Skin epidermis (tissue), 12 donors: ENCODE measurements at regions not wholly inside any gene's neighbourhood (a gene's known extent, or its start where the extent isn't known, plus 50 kb on each side); places are given as distances from the start of the nearest gene placed in this dataset.

ENCODE experiments used
- H3K27ac ChIP-seq, 21 experiments: fragments of 200-600 bp; sonication (generic) in 11 of 21; one replicate each; pipeline ENCODE4 v1.5.0; 2020; ENCODE audit warnings: mild to moderate bottlenecking in 3 of 21, inconsistent platforms in 2 of 21, moderate library complexity in 2 of 21
- H3K4me3 ChIP-seq, 7 experiments: fragments of 200-600 bp; sonication (generic) in 2 of 7; one replicate each; pipeline ENCODE4 v1.5.0; 2020; ENCODE audit warnings: inconsistent platforms in 2 of 7, mild to moderate bottlenecking in 2 of 7, moderate library complexity in 1 of 7

DNA sequence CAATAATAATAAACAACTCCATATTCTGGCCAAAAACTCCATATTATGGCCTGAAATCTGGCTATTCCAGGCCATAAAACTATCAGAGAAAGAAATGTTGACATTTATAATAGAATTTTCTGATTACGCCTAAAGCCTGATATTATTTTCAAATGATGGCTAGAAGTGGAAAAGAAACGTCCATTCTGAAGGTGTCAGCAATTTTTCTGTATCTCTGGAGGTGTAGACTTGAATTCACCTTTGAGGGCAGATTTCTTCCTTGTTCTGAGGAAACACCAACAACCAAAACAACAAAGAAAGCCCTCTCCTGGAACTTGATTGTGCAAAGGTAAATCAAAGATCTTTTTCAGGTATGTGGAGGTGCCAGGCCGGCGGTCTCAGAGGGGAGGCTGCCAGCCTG is 390.7 kb downstream of the DMAC1 start:
- H3K4me3 ChIP-seq: no peak overlapping the region
- H3K27ac ChIP-seq: no peak overlapping the region

DNA sequence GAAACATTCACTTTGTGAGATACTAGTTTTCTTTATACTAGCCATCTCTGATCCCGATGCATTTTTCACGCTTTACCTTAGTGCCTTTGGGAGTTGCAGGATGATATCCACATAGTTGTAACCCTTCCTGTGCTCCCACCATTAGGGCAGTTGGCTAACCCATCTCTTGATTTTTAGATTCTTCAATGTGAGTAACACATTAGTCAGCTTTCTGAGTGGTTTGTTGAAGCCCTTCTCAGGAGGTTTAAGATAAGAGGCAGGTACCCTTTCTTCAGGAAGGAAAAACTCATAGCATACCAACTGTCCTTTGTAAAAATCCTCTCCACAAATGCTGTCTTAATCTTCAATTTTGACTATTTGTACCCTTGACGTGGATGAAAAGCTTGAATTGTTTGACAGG is 392.3 kb downstream of the DMAC1 start:
- no peak overlapping the region for H3K27ac ChIP-seq
- no peak overlapping the region for H3K4me3 ChIP-seq

DNA sequence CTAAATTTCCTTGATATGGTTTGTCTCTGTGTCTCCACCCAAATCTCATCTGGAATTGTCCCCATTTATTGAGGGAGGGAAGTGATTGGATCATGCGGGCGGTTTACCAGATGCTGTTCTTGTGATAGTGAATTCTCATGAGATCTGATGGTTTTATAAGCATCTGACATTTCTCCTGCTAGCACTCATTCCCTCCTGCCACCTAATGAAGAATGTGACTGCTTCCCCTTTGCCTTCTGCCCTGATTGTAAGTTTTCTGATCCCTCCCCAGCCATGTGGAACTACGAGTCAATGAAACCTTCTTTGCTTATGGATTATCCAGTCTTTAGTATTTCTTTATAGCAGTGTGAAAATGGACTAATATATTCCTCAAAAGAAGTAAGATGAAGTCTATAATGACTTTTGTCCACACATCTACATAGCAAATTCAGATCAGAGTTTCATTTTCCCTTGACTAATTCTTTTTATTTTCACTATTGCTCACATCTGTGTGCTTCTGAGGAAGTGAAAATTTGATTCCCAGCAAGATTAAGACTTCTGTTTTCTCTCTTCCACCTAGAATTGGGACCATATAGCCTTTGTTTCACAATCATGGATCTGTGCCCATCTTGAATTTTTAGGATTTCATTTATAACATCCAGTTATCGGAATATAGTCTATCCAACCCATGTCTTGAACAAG is 393.5 kb downstream of the DMAC1 start:
- H3K4me3 ChIP-seq: no peak overlapping the region
- no peak overlapping the region for H3K27ac ChIP-seq

DNA sequence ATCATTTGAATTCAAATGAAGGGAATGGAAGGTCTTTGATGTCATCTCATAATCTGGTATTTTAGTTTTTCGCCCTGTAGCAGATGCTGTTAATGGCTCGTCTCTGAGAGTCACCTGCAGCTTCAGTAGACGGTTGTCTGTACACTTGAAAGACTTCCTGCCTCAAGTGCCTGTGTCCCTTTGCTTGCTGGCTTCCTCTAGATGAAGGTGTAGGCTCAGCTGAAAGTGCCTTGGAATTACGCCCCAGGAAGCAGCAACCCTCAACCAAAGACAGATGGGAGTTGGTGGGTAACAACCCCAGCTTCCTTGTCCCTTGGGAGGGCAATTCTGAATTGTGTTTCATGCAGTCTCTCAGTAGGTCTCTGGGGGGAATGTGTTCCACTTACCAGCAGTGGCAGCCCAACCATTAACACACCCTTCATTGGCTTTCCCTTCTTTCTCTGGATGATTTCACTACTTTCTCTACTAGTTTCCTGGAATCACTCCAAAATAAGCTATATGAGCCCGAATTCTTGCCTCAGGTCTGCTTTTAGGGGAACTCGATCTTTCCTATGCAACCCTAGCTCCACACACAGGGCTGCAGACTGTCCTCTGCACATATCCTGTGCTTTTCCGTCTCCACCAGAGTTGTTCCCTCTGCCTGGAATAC is 395.6 kb downstream of the DMAC1 start:
- Histone ChIP-seq H3K27ac (no peak overlapping the region), H3K4me3 (no peak overlapping the region)

DNA sequence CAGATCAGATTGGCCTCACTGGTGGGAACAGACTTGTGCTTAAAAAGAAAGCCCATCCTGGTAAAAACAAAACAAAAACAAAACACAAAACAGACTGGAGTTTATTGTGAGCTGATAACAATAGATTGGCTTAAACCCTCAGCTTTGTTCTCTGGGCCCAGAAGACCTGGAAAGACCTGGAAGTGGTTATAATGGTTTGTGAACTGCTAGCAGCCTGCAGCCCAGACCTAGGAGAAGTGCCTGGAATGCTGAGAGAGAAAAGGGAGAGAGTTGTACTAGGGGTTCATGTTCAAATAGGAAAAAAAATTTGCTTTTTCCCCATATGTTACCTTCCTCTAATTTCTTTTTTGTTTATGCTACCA is 396.6 kb downstream of the DMAC1 start:
- H3K27ac ChIP-seq: no peak overlapping the region
- no peak overlapping the region for H3K4me3 ChIP-seq

DNA sequence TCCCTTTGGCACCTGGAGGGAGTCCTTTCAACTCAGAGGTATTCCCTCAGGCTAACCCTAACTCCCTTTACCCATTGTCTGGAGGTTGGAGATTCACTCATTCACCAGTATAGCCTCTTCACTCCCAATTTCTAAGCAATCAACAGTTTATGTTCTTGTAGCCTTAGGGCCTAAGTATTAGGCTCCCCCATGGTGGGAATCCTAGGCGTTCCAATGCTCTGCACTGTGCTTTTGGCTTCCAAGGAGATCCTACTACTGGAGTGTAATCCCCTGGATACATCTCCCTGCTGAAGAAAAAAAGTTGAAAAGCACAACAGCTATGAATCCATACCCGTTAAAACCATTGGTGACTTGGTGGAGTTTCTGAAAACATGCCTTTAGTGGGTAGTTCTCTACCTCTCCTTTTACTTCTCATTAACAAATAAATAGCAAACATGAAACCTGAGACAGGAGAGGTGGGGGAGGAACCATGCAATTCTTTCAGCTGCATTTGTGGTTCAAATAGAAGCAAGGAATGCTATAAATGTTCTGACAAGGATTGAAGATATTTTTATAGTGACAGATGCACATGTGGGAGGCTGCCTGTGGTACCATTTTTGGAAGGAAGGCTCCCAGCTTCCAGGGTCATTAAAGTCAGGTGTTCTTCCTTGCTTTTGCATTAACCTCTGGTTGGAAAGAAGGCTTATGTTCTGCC is 397.1 kb downstream of the DMAC1 start:
- no peak overlapping the region for H3K27ac ChIP-seq
- H3K4me3 ChIP-seq: no peak overlapping the region

DNA sequence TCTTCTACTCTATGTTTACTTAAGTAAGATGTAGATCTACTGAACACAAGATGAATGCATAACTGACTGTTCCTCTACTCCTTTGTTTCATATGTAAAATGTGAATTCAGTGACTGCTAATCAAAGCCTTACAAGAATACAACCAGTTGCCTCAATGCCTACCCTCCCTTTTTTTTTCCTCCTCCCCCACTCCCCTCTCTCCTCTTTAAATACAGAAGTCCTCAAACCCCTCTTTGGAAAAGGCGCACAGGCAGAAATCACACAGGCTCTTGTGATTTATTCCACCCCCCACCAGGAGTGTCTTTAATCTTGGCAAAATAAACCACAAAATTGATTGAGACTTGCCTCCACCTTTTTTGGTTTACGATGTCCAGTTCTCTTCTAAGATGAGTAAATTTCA is 398.5 kb downstream of the DMAC1 start:
- Histone ChIP-seq H3K27ac (no peak overlapping the region), H3K4me3 (no peak overlapping the region)

DNA sequence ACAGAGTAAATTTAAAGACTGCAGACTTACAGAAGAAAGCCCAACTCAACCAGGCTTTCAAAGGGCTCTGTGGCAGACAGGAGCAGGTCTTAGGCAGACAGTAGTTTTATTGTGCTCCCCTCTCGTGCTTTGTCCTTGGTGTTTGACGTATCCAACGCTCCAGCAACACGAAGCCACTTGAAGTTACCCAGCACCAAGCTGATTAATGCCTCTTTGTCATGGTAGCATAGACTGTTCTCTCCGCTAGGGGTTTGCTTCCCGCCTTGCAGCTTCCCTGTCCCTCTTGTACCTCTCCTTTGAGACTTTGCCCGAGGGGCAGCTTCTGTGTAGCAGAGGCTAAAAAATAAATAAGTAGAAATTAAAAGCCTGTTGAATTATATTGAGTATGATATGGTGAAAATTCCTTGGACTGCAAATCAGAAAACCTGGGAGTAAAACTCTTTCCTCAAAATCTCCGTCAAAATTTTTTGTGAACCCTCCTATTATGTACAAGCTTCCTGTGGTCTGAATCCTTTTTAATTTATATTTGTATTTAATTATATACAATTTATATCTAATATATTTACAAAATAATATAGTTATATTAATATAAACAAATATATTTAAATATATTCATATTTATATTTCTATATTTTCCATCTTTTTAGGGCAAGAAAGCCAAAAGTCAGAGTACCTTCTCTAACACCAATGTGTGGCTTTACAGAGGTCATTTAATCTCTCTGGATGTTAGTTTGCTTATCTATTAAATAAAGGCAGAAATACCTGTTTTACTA is 405.4 kb downstream of the DMAC1 start:
- no peak overlapping the region for H3K4me3 ChIP-seq
- no peak overlapping the region for H3K27ac ChIP-seq

DNA sequence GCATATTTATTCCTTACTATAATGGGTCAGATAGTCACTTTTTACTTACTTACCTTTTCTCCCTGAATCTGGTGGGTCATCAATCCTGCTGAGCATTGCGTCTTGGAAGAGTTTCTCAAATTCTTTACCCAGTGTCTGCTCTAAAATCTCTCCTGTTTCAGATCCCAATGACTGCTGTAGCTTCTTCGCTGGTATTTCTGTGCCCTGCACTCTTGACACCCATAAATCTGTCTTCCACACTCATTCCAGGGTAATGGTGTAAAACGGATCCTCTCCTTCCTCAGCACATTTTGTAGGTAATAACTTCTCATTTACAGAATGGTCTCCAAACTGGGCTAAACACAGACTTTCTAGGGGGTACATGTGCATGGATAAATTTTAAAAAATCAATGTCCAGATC is 407.4 kb downstream of the DMAC1 start:
- no peak overlapping the region for H3K4me3 ChIP-seq
- no peak overlapping the region for H3K27ac ChIP-seq

DNA sequence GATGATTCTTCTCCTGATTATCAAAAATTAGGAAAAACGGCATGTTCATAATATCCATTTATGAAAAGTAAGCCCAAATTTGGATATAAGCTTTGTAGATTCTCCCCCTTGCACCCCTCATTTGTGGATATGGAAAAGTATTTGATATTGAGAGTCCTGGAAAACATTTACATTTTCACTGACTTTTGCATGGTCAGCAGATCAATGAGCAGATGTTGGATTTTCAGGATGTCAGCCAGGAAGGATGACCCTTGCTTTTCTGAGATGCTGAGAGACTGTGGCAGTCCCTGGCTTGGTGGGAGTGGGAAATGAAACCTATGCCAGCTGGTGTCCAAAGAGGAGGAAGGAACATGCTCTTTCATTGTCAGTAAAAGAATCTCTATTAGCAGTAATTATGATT is 410.8 kb downstream of the DMAC1 start:
- Histone ChIP-seq H3K4me3 (no peak overlapping the region), H3K27ac (no peak overlapping the region)

DNA sequence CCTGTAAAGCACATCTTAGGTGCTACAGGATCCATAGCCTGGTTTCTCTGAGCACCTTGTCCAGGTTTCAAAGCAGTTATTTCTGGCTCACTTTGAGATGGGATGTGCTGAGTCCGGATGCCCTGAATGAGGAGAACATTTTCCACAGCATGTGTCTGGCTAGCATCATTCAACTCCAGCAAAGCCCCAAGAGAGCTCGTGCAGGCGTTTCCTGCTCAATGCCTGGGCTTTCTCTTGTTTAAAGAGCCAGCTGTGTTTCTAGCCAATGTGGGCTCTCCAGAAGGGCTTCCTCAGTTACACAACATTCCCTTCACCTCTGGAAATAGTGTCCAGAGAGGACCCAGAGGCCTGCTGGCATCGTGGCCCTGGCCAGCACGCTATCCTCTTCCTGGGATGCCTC is 411.7 kb downstream of the DMAC1 start:
- Histone ChIP-seq H3K4me3 (no peak overlapping the region), H3K27ac (no peak overlapping the region)

DNA sequence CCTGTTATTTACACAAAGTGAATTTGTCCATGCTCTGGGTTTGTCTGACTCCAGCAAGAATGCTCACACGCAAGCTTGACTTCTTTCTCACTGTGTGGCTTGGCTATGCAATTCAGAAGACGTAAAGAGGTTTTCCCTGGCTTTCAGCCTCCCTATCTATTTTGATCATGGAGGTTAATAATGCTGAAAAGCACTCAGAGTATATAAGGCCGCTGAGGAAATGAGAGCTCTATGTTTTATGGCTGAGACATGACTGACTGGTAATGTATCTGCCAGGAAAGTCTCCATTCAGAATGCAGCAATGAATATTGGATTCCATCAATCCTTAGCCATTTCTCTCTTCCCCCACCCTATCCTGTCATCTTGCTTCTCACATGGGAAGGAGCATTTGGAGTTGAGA is 417.3 kb downstream of the DMAC1 start:
- Histone ChIP-seq H3K27ac (no peak overlapping the region), H3K4me3 (no peak overlapping the region)

DNA sequence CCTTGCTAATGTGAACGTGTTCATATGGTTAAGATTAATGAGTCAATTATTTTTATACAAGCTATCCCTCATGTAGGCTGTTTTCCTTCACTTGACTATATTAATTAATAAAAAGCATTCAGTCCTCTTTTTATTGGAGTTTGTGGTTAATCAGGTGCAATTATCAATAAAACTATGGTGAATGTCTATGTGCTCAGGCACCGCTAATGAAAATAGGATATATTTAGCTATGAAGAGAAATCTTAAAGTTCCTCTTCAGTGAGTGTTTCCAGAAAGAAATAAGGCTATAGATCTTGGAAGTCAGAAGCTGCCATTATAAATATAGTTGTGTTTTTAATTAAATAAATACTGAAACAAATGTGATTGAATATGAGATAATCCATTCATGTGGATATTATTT is 422.1 kb downstream of the DMAC1 start:
- Histone ChIP-seq H3K27ac (no peak overlapping the region), H3K4me3 (no peak overlapping the region)

DNA sequence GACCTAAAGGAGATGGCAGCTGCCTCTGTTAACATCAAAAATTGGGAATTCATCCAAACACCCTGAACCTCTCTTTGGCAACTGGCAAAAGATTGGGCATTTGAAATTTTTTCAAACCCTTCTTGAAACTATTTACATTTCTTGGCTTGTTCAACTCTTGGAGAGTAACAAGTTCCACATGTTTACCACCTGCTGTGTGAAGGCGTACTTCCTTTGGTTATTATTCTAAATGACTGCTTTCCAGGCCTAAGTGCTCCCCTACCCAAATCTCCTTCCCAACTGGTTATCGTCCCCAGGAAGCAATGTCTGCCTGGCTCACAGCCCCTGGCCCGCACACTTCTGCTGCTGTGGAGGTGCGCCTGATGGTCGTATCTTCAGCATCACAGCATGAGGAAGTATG is 422.7 kb downstream of the DMAC1 start:
- Histone ChIP-seq H3K27ac (no peak overlapping the region), H3K4me3 (no peak overlapping the region)

DNA sequence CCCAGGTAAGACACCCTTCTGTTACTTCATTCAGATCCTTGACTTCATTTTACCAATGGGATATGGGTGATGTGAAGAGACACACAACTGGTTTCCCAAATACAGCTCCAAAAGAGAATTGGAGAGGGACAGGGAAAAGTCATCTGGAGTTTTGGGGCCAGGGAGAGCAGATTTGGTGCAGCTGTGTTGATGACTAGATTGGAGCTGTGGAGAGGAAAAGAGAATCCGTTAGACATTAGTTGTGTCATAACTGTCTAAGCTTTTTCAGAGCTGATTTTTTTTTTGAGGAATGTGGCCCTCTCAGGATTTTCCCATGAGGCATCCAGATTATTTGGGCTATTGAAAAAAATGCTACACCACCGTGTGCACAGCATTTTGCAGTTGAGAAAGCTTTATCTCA is 423.4 kb downstream of the DMAC1 start:
- no peak overlapping the region for H3K27ac ChIP-seq
- H3K4me3 ChIP-seq: no peak overlapping the region

DNA sequence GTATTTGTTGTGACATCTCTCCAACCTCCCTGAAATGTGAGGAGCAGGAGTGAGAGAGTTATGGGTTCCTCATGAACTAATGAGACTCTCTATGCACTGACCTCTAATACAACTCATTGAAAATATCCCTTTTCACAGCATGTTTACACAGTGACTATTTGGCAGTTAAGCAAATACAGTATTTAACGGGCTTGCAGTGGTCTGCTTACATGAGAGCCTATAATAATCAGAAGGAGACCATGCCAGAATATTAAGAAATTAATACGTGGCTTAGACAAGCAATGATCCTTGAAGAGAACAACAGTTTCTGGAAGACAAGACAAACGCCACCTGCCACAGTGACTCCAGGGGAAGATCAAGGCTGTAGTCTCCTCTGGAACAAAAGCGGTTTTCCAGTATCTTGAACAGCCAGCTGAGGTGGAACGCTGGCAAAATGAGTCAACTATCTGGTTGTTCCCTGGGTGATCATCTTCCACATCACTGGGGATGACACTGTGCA is 424.5 kb downstream of the DMAC1 start:
- Histone ChIP-seq H3K27ac (no peak overlapping the region), H3K4me3 (no peak overlapping the region)

DNA sequence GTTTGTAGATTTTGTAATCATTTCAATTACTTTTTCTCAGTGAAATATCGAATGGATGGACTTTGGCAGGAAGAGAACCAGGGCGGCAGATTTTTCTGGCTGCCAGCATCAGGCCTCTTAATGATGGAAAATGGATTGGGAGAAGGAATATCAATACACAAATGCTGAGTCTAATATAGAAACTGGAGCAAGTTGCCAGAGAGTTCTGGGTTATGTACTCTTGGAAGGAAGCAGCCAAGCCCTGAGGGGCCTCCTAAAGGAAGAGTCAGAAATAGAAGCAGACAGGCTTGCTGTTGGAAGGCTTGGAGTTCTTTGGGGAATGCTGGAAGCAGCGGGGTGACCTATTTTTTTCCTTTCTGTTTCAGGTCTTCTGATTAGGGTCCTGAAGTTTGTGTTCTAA is 428.6 kb downstream of the DMAC1 start:
- H3K27ac ChIP-seq: peak overlapping the region in 1 of 21 experiments; percentile 6
- H3K4me3 ChIP-seq: no peak overlapping the region

DNA sequence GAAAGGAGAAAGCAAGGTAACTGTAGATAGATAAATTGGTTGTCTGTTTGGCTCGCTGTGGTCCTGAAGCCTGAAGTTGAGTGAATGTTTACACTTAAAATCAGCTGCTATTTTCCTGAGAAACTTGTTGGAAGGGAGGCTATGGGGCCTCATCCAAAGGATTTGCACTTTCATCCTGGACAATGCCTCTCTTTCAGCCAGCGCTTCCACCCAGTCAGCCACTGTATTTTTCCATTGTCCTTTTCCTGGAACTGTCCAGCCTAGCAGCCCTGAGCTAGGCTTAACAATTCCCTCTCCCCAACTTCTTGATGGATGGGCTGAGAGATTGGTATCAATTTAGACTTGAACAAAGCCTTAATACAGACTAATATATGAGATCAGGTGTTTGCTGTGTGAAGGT is 429.2 kb downstream of the DMAC1 start:
- no peak overlapping the region for H3K4me3 ChIP-seq
- no peak overlapping the region for H3K27ac ChIP-seq

DNA sequence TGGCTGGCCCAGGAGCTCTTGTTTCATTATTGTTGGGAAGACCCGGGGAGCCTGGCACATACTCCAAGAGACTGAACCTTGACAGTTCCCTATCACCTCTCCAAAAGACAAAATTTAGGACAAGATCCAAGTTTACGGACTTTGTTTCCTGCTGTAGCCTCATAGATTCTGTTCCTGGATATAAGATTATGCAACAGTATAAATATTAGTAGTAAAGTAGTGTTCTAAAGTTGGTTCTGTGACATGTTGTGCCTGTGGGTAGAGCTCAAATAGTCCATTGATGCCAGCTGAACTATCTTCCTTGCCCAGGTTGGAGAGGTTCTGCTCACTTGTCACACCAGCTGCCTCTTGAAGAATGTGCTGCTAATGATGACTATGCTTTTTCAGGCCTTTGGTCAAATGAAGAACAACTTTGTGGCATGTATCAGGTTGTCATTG is 430.2 kb downstream of the DMAC1 start:
- peak overlapping the region in 4 of 21 experiments; percentile 21 to 71 (median 35) for H3K27ac ChIP-seq
- no peak overlapping the region for H3K4me3 ChIP-seq
